HepG2 (cell line): ENCODE measurements at regions not wholly inside any gene's neighbourhood (a gene's known extent, or its start where the extent isn't known, plus 50 kb on each side); places are given as distances from the start of the nearest gene placed in this dataset.

Experiments used
- ATAC-seq: fragments of 200-7000 bp; cut with Tn5 transposase; 3 replicates; pipeline ENCODE4 v1.9.1; 2020; ENCODE audit warnings: mild to moderate bottlenecking, moderate library complexity
- BruUV-seq: library from RNA; stranded (reverse); fragments of 400-500 nt; replicated peaks from 2 replicates; lab custom pipeline; 2021; lab: Mats Ljungman, UMichigan
- CTCF ChIA-PET: fragments of 300-600 bp; formaldehyde crosslinking; extraction: SDS; loops from one replicate; lab custom pipeline; 2021; ENCODE audit warnings: low total read pairs, inconsistent platforms, low intra/inter-chr PET ratio; lab: Yijun Ruan, JAX
- POLR2A ChIA-PET: fragments of 350-600 bp; sonication (Branson Sonifier 250); formaldehyde crosslinking; loops from one replicate; lab custom pipeline; 2020; ENCODE audit warnings: antibody characterized with exemption, inconsistent platforms; lab: Yijun Ruan, JAX
- DNase-seq: peaks from one replicate; pipeline ENCODE4 v3.0.0-alpha.2; 2015; ENCODE audit warnings: low spot score
- FAIRE-seq: peaks from 3 replicates; lab custom pipeline; 2011; peaks lifted over from hg19 to GRCh38; lab: Jason Lieb, UNC
- H2AFZ ChIP-seq: one replicate; pipeline ENCODE4 v1.6.1; 2011; ENCODE audit warnings: low read length, inconsistent platforms
- H3K27ac ChIP-seq: fragments of 300-600 bp; 3 replicates; pipeline ENCODE4 v1.8.0; 2011; ENCODE audit warnings: mixed run types, mild to moderate bottlenecking, mixed read lengths, low read length, inconsistent platforms; ENCODE audit not compliant: insufficient read depth; ENCODE audit errors: extremely low read length
- H3K27me3 ChIP-seq, 2 experiments: fragments of 200-600 bp in 1 of 2; 2 replicates in 1 of 2; 3 replicates in 1 of 2; pipeline versions ENCODE4 v1.6.0 to v1.8.0; 2011; ENCODE audit warnings: low read length in 2 of 2, mild to moderate bottlenecking in 2 of 2, moderate library complexity in 2 of 2, inconsistent platforms in 1 of 2; ENCODE audit not compliant: insufficient read depth in 2 of 2, control insufficient read depth in 1 of 2
- H3K36me3 ChIP-seq, 2 experiments: fragments of 200-600 bp in 1 of 2; replicated peaks in 1 of 2; 2 replicates in 1 of 2; 3 replicates in 1 of 2; pipeline versions ENCODE4 v1.5.1 to v1.8.0; 2011; ENCODE audit warnings: low read length in 2 of 2, inconsistent platforms in 1 of 2; ENCODE audit not compliant: insufficient read depth in 2 of 2, control insufficient read depth in 1 of 2
- H3K4me1 ChIP-seq: 2 replicates; pipeline ENCODE4 v1.5.1; 2012; ENCODE audit warnings: low read length, inconsistent platforms; ENCODE audit not compliant: insufficient read depth
- H3K4me2 ChIP-seq: 2 replicates; pipeline ENCODE4 v1.6.0; 2011; ENCODE audit warnings: low read depth, low read length, inconsistent platforms
- H3K4me3 ChIP-seq, 3 experiments: fragments of 200-600 bp in 1 of 3; sonication (generic), shearing (Covaris generic) in 1 of 3; replicated peaks in 1 of 3; 2 replicates each; pipeline ENCODE4 v1.5.1; 2011 to 2016; ENCODE audit warnings: low read length in 3 of 3, inconsistent platforms in 2 of 3, low read depth in 2 of 3, mild to moderate bottlenecking in 2 of 3, control low read depth in 1 of 3, mixed read lengths in 1 of 3; ENCODE audit not compliant: insufficient read depth in 1 of 3
- H3K79me2 ChIP-seq: one replicate; pipeline ENCODE4 v1.6.1; 2011; ENCODE audit warnings: low read length, inconsistent platforms; ENCODE audit not compliant: insufficient read depth
- H3K9ac ChIP-seq: 2 replicates; pipeline ENCODE4 v1.6.0; 2011; ENCODE audit warnings: mild to moderate bottlenecking, low read depth, low read length, inconsistent platforms; ENCODE audit not compliant: insufficient read depth
- H3K9me3 ChIP-seq: 2 replicates; pipeline ENCODE4 v1.5.1; 2012; ENCODE audit warnings: mild to moderate bottlenecking, low read length
- H4K20me1 ChIP-seq: 2 replicates; pipeline ENCODE4 v1.6.0; 2011; ENCODE audit warnings: inconsistent platforms, mild to moderate bottlenecking, low read length, moderate library complexity; ENCODE audit not compliant: insufficient read depth
- EP300 ChIP-seq, 3 experiments: sonication (generic) in 1 of 3; formaldehyde crosslinking in 1 of 3; IDR thresholded peaks; 2 replicates each; pipeline versions ENCODE4 v1.5.1 to v1.6.1; 2011 to 2020; ENCODE audit warnings: low read depth in 2 of 3, low read length in 2 of 3, borderline replicate concordance in 1 of 3, improper control_type of control experiment in 1 of 3, mild to moderate bottlenecking in 1 of 3, missing genetic modification reagents in 1 of 3, moderate library complexity in 1 of 3
- GRHL1 ChIP-seq: sonication (generic); formaldehyde crosslinking; conservative IDR thresholded peaks from 2 replicates; pipeline ENCODE4 v1.8.0; 2022; ENCODE audit warnings: missing genetic modification reagents
- IRX3 ChIP-seq: sonication (generic); formaldehyde crosslinking; IDR thresholded peaks from 2 replicates; pipeline ENCODE4 v1.8.1; 2023; ENCODE audit warnings: mild to moderate bottlenecking, low read depth, missing genetic modification reagents, borderline replicate concordance
- JUNB ChIP-seq: sonication (generic); formaldehyde crosslinking; IDR thresholded peaks from 2 replicates; pipeline ENCODE4 v1.8.0; 2022; ENCODE audit warnings: missing genetic modification reagents, mild to moderate bottlenecking, borderline replicate concordance
- MAFF ChIP-seq: IDR thresholded peaks from 2 replicates; pipeline ENCODE4 v1.6.1; 2011; ENCODE audit warnings: low read depth, low read length, improper control_type of control experiment
- MAFK ChIP-seq, 2 experiments: IDR thresholded peaks in 1 of 2; conservative IDR thresholded peaks in 1 of 2; 2 replicates each; pipeline ENCODE4 v1.6.1; 2011; ENCODE audit warnings: improper control_type of control experiment in 2 of 2, low read length in 2 of 2
- NFE2L2 ChIP-seq: fragments of 150-350 bp; IDR thresholded peaks from 2 replicates; pipeline ENCODE4 v1.6.1; 2014; ENCODE audit warnings: low read length
- RXRB ChIP-seq: IDR thresholded peaks from 2 replicates; pipeline ENCODE4 v1.6.1; 2016; ENCODE audit warnings: borderline replicate concordance, missing genetic modification reagents, missing compliant biosample characterization
- SOX5 ChIP-seq: IDR thresholded peaks from 2 replicates; pipeline ENCODE4 v1.6.1; 2016; ENCODE audit warnings: borderline replicate concordance
- SP2 ChIP-seq: sonication (generic); formaldehyde crosslinking; IDR thresholded peaks from 2 replicates; pipeline ENCODE4 v1.5.1; 2020; ENCODE audit warnings: mild to moderate bottlenecking, missing genetic modification reagents
- ZBTB20 ChIP-seq: sonication (generic); formaldehyde crosslinking; IDR thresholded peaks from 2 replicates; pipeline ENCODE4 v1.8.1; 2023; ENCODE audit warnings: missing genetic modification reagents, low read depth, mild to moderate bottlenecking, borderline replicate concordance
- WGBS: methylation state at CpG from one replicate; pipeline ENCODE4 v1.1.6; 2017; ENCODE audit warnings: low lambda C conversion rate; 5-methylcytosine and 5-hydroxymethylcytosine counted together
- in situ Hi-C: cut with HindIII; loops from 2 replicates; pipeline ENCODE4 v1.10.0; 2017; ENCODE audit warnings: low pct_unique_long_range_greater_than_20kb; ENCODE audit not compliant: extremely low pct_ligation_motif_present
- intact Hi-C: fragments of 100-400 bp; cut with micrococcal nuclease; formaldehyde crosslinking; loops from one replicate; pipeline ENCODE4 v1.10.0; 2022; ENCODE audit not compliant: unreplicated experiment

DNA sequence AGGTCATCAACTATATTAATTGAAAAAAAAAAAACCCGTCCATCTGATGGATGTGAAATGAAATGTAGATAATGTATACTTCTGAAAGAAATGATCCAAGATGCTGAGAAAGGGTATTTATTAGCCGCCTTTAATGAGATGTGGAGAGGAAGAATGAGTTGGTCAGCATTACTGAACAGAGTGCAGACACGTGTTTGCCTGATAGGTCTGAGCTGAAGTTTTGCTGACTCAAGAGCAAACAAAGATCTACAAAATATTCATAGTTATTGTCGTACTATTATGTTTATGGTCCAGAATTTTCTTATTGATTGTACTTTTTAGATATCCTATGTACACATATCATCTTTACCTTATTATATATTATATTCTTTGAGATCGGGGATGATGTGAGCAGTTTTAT is 235.3 kb downstream of the RDH14 start:
- in situ Hi-C loops: no loop called here
- Histone ChIP-seq H3K4me1 (no peaks in the 10 kb centered on the region), H3K9ac (no peak overlapping the region), H2AFZ (no peak overlapping the region), H3K4me3 (no peak overlapping the region), H3K79me2 (no peaks in the 10 kb centered on the region), H3K9me3 (no peaks in the 10 kb centered on the region), H4K20me1 (no peaks in the 10 kb centered on the region), H3K4me2 (no peak overlapping the region), H3K36me3 (no peaks in the 10 kb centered on the region), H3K27me3 (no peaks in the 10 kb centered on the region), H3K27ac (no peak overlapping the region)
- no TSS peak for BruUV-seq
- intact Hi-C loops: no loop called here
- ChIA-PET POLR2A (no interaction called here), CTCF (no interaction called here)
- no peak for DNase-seq
- TF ChIP-seq SOX5 (no peak), SP2 (no peak), RXRB (CRISPR knock-in tag) (no peak), MAFK (conservative IDR thresholded peaks at IDR 0.05 in 1 of 2, IDR thresholded peaks at IDR 0.05 in 1 of 2; ENCODE audit: low read length in 2 of 2) (peak; percentile 60 to 65), MAFF (peak; percentile 57), EP300 (IDR thresholded peaks at IDR 0.05; ENCODE audit: low read depth in 2 of 2, low read length in 2 of 2) (no peak), EP300 (CRISPR knock-in tag; IDR thresholded peaks at IDR 0.05; ENCODE audit: borderline replicate concordance) (no peak)
- 6% methylated on average over 5 of the region's 5 CpGs for WGBS
- no peak for FAIRE-seq
- no peak for ATAC-seq

DNA sequence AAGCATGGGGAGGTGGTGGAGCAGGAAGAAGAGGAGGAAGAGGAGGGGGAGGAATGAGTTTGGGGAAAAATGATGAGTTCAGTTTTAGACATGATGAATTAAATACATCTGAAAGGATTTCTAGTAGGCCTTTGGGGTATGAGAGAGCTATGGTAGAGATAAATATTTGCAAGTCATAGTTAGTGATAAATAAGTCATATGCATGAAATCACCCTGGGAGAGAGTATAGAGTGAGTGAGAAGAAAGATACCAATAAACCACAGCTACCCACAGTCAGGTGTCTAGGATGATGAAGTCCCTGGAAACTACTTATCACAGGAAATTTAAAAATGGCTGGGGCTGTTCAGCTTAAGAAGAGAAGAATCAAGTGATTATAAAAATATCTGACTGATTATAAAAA is 240.5 kb downstream of the RDH14 start:
- ATAC-seq: no peak
- H3K9ac ChIP-seq: no peak overlapping the region
- no peaks in the 10 kb centered on the region for H3K79me2 ChIP-seq
- DNase-seq: no peak
- no peaks in the 10 kb centered on the region for H3K4me1 ChIP-seq
- no TSS peak for BruUV-seq
- no peaks in the 10 kb centered on the region for H4K20me1 ChIP-seq
- no peaks in the 10 kb centered on the region for H3K27me3 ChIP-seq
- intact Hi-C loops: no loop called here
- no peak overlapping the region for H3K4me2 ChIP-seq
- H3K36me3 ChIP-seq: no peaks in the 10 kb centered on the region
- no peak for TF ChIP-seq GRHL1
- TF ChIP-seq ZBTB20 (CRISPR knock-in tag): no peak
- peak; percentile 57 for TF ChIP-seq NFE2L2
- no peak for TF ChIP-seq IRX3 (CRISPR knock-in tag)
- no peak for TF ChIP-seq JUNB (CRISPR knock-in tag)
- TF ChIP-seq, all 625 proteins: peak for 1
- Histone ChIP-seq H2AFZ (no peak overlapping the region), H3K4me3 (no peak overlapping the region), H3K9me3 (no peaks in the 10 kb centered on the region), H3K27ac (no peak overlapping the region)
- in situ Hi-C loops: no loop called here
- CTCF ChIA-PET: no interaction called here
- POLR2A ChIA-PET: no interaction called here
- no peak for FAIRE-seq
